B cell (primary cell): ENCODE measurements at regions not wholly inside any gene's neighbourhood (a gene's known extent, or its start where the extent isn't known, plus 50 kb on each side); places are given as distances from the start of the nearest gene placed in this dataset.

ENCODE experiments used
- ATAC-seq: fragments of 200-7000 bp; cut with Tn5 transposase; one replicate; pipeline ENCODE4 v1.10.0; 2021; ENCODE audit warnings: low read depth, mild to moderate bottlenecking, moderate number of reproducible peaks, moderate library complexity
- CTCF ChIA-PET: fragments of 350-600 bp; sonication (Branson Sonifier 250); formaldehyde crosslinking; loops from one replicate; lab custom pipeline; 2021; ENCODE audit warnings: antibody characterized with exemption, inconsistent platforms; lab: Charles Lee
- POLR2A ChIA-PET: fragments of 350-600 bp; sonication (Branson Sonifier 250); formaldehyde crosslinking; loops from one replicate; lab custom pipeline; 2021; ENCODE audit warnings: antibody characterized with exemption; lab: Charles Lee
- DNase-seq: peaks from one replicate; pipeline ENCODE4 v3.0.0; 2013
- H2AFZ ChIP-seq: 2 replicates; pipeline ENCODE4 v1.6.1; 2012; ENCODE audit warnings: mild to moderate bottlenecking, low read depth, low read length; ENCODE audit not compliant: insufficient read depth, poor library complexity, severe bottlenecking
- H3K27ac ChIP-seq, 2 donors: 1 replicate in 1 of 2; 2 replicates in 1 of 2; pipeline ENCODE4 v1.5.1; 2012 to 2013; ENCODE audit warnings: low read length in 2 of 2, mild to moderate bottlenecking in 2 of 2, moderate library complexity in 1 of 2
- H3K27me3 ChIP-seq, 4 experiments: fragments of 200-600 bp in 1 of 4; sonication (generic) in 1 of 4; replicated peaks in 1 of 4; 1 replicate in 2 of 4; 2 replicates in 2 of 4; pipeline versions ENCODE4 v1.6.1 to v1.7.0; 2013 to 2016; ENCODE audit warnings: low read length in 3 of 4, mild to moderate bottlenecking in 2 of 4, mixed read lengths in 1 of 4, moderate library complexity in 1 of 4; ENCODE audit not compliant: insufficient read depth in 4 of 4, control insufficient read depth in 3 of 4; ENCODE audit errors: control extremely low read depth in 1 of 4
- H3K36me3 ChIP-seq, 2 experiments: replicated peaks in 1 of 2; 1 replicate in 1 of 2; 2 replicates in 1 of 2; pipeline versions ENCODE4 v1.6.1 to v1.7.1; 2013; ENCODE audit warnings: low read length in 1 of 2; ENCODE audit not compliant: insufficient read depth in 2 of 2, control insufficient read depth in 1 of 2; ENCODE audit errors: control extremely low read depth in 1 of 2, extremely low read depth in 1 of 2
- H3K4me1 ChIP-seq, 2 donors: fragments of 200-600 bp in 1 of 2; sonication (generic) in 1 of 2; 1 replicate in 1 of 2; 2 replicates in 1 of 2; pipeline versions ENCODE4 v1.5.1 to v1.6.1; 2013 to 2017; ENCODE audit warnings: low read length in 2 of 2; ENCODE audit not compliant: control insufficient read depth in 2 of 2, insufficient read depth in 2 of 2
- H3K4me2 ChIP-seq: replicated peaks from 2 replicates; pipeline ENCODE3; 2012; ENCODE audit warnings: mild to moderate bottlenecking, low read depth, low read length; ENCODE audit not compliant: poor library complexity, severe bottlenecking
- H3K4me3 ChIP-seq, 5 experiments: fragments of 200-600 bp in 1 of 5; sonication (generic) in 1 of 5; 1 replicate in 3 of 5; 2 replicates in 2 of 5; pipeline versions ENCODE4 v1.5.1 to v1.7.0; 2011 to 2016; ENCODE audit warnings: low read length in 4 of 5, mild to moderate bottlenecking in 4 of 5, low read depth in 2 of 5, control low read depth in 1 of 5, moderate library complexity in 1 of 5; ENCODE audit not compliant: insufficient read depth in 1 of 5; ENCODE audit errors: control extremely low read depth in 1 of 5, extremely low read depth in 1 of 5
- H3K79me2 ChIP-seq: fragments of 200-600 bp; sonication (generic); one replicate; pipeline ENCODE4 v1.6.0; 2016; ENCODE audit warnings: low read length; ENCODE audit not compliant: control insufficient read depth, insufficient read depth
- H3K9ac ChIP-seq: fragments of 200-600 bp; sonication (generic); 2 replicates; pipeline ENCODE4 v1.6.1; 2017; ENCODE audit warnings: mild to moderate bottlenecking, low read length, moderate library complexity
- H3K9me3 ChIP-seq, 3 donors: one replicate each; pipeline versions ENCODE4 v1.6.1 to v1.7.1; 2013; ENCODE audit warnings: low read length in 2 of 3; ENCODE audit not compliant: control insufficient read depth in 2 of 3, insufficient read depth in 1 of 3; ENCODE audit errors: control extremely low read depth in 1 of 3
- H4K20me1 ChIP-seq: 2 replicates; pipeline ENCODE4 v1.6.0; 2012; ENCODE audit warnings: mild to moderate bottlenecking, low read length; ENCODE audit not compliant: insufficient read depth, control insufficient read depth, poor library complexity, severe bottlenecking
- H3K27ac Mint-ChIP-seq: one replicate; pipeline ENCODE4 v1.8.0; 2021; ENCODE audit warnings: mixed read lengths
- H3K27me3 Mint-ChIP-seq: one replicate; pipeline ENCODE4 v1.8.0; 2021; ENCODE audit warnings: mixed read lengths
- H3K4me1 Mint-ChIP-seq: one replicate; pipeline ENCODE4 v1.8.0; 2021; ENCODE audit warnings: mixed read lengths
- H3K4me3 Mint-ChIP-seq: one replicate; pipeline ENCODE4 v1.8.0; 2021; ENCODE audit warnings: mixed read lengths
- H3K9me3 Mint-ChIP-seq: one replicate; pipeline ENCODE4 v1.8.0; 2022; ENCODE audit warnings: mixed read lengths; ENCODE audit not compliant: insufficient read depth
- CTCF ChIP-seq: fragments of 200-600 bp; IDR thresholded peaks from one replicate; pipeline ENCODE4 v1.8.0; 2022; ENCODE audit warnings: antibody characterized with exemption, mild to moderate bottlenecking
- EZH2 ChIP-seq: IDR thresholded peaks from 2 replicates; pipeline ENCODE4 v1.6.1; 2012; ENCODE audit warnings: borderline replicate concordance, low read depth, mild to moderate bottlenecking, moderate library complexity, low read length; ENCODE audit not compliant: insufficient read depth, poor library complexity, severe bottlenecking
- WGBS: methylation state at CpG from one replicate; pipeline ENCODE4 v1.1.5; 2013; ENCODE audit warnings: missing lambda C conversion rate; ENCODE audit not compliant: insufficient coverage; 5-methylcytosine and 5-hydroxymethylcytosine counted together
- intact Hi-C: fragments of 100-400 bp; cut with micrococcal nuclease; formaldehyde crosslinking; loops from one replicate; pipeline ENCODE4 v1.10.0; 2022

DNA sequence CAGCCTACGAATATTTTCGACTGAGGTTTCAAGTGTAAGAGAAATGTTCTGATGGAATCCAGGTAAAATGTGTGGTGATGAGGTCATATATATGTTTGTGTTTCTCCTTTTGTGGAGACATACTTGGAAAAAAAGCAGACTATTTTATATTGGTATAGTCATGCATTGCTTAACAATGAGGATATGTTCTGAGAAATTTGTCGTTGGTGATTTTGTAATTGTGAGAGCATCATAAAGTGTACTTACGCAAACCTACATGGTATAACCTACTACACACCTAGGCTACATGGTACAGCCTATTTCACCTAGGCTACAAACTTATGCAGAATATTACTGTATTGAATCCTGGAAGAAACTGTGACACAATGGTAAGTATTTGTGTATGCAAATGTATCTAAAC, 1849.9 kb upstream of the CELF4 start:
- CTCF ChIA-PET, result interaction anchor here (0.6 kb wide), 1 partner anchor 100 kb away, joined by 3 read pairs; no protein-coding TSS in a partner anchor
- no peak for ATAC-seq

More for the DNA sequence above, 1849.9 kb upstream of the CELF4 start:
- POLR2A ChIA-PET, result no interaction called here
- Mint-ChIP-seq H3K27ac (no peak overlapping the region), H3K4me1 (no peaks in the 10 kb centered on the region), H3K27me3 (no peaks in the 10 kb centered on the region), H3K9me3 (no peaks in the 10 kb centered on the region), H3K4me3 (no peak overlapping the region)
- WGBS, result 94% methylated on average over 2 of the region's 4 CpGs
- Histone ChIP-seq H3K36me3 (no peaks in the 10 kb centered on the region), H3K27ac (no peak overlapping the region), H4K20me1 (no peaks in the 10 kb centered on the region), H3K9me3 (no peaks in the 10 kb centered on the region), H3K27me3 (no peaks in the 10 kb centered on the region), H3K4me2 (no peak overlapping the region), H3K4me1 (no peaks in the 10 kb centered on the region), H2AFZ (no peak overlapping the region), H3K9ac (no peak overlapping the region), H3K4me3 (no peak overlapping the region), H3K79me2 (no peaks in the 10 kb centered on the region)
- intact Hi-C loops, result no loop called here
- TF ChIP-seq EZH2 (no peak), CTCF (no peak)
- DNase-seq, result no peak
